ENCODE measurements at regions not wholly inside any gene's neighbourhood (a gene's known extent, or its start where the extent isn't known, plus 50 kb on each side); places are given as distances from the start of the nearest gene placed in this dataset.
A peak's percentile ranks its signal among the peaks of the same experiment; 100 is the strongest.

DNA sequence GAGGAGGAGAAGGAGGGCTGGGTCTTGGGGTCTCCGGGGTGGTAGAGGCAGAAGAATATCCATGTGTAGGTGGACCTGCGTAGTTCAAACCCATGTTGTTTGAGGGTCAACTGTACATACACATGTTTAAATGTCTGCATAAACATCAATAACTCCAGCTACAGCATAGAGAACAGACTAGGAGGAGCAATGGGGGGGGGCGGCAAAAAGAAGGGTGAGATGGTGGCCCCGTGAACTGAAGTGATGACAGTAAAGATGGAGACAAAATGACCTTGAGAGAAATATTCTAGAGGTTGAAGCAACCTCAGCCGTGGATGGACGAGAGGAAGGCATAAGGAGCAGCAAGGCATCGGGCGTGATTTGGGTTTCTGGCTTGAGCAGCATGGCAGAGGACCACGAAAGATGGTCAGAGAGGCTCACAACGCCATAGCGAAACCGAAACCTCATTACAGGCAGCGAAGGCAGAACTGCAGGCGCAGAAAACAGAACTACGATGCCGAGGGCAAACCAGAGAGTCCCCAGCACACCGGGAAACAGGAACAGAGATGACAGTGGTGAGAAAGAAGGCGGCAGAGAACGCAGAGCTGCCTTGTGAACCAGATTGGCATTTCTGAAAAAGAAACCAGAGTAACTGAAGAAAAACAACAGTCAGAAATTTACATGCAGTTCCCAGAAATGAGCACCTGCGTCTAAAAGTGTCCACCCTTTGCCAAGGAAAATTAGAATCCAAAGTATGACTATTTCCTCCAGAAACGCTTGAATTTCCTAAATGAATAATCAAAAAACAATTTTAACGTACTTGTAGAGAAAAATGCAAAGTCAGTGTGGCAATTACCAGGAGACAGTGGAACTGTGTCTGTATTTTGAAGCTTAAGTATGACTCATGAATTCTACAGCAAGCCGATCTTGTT lies 50.3 kb upstream of the ENPP6 start (continued):
- TF ChIP-seq NRF1 (conservative IDR thresholded peaks at IDR 0.05 in 1 of 2, IDR thresholded peaks at IDR 0.05 in 1 of 2) (peak; percentile 43 to 49; a peak in 3 of 4 replicates), TCFL5 (CRISPR knock-in tag; conservative IDR thresholded peaks at IDR 0.05) (no peak), YY1 (IDR thresholded peaks at IDR 0.05; ENCODE audit: borderline replicate concordance in 1 of 3, control insufficient read depth in 1 of 3, extremely low read depth in 1 of 3, insufficient read depth in 3 of 3, insufficient read length in 1 of 3, insufficient replicate concordance in 2 of 3, low read depth in 1 of 3, low read length in 2 of 3) (peak in 2 of 3 experiments; percentile 49 to 69), ZNF76 (CRISPR knock-in tag; IDR thresholded peaks at IDR 0.05; ENCODE audit: borderline replicate concordance) (no peak), ZNF75A (CRISPR knock-in tag; IDR thresholded peaks at IDR 0.05) (no peak)
- TF ChIP-seq, protein P1, sequence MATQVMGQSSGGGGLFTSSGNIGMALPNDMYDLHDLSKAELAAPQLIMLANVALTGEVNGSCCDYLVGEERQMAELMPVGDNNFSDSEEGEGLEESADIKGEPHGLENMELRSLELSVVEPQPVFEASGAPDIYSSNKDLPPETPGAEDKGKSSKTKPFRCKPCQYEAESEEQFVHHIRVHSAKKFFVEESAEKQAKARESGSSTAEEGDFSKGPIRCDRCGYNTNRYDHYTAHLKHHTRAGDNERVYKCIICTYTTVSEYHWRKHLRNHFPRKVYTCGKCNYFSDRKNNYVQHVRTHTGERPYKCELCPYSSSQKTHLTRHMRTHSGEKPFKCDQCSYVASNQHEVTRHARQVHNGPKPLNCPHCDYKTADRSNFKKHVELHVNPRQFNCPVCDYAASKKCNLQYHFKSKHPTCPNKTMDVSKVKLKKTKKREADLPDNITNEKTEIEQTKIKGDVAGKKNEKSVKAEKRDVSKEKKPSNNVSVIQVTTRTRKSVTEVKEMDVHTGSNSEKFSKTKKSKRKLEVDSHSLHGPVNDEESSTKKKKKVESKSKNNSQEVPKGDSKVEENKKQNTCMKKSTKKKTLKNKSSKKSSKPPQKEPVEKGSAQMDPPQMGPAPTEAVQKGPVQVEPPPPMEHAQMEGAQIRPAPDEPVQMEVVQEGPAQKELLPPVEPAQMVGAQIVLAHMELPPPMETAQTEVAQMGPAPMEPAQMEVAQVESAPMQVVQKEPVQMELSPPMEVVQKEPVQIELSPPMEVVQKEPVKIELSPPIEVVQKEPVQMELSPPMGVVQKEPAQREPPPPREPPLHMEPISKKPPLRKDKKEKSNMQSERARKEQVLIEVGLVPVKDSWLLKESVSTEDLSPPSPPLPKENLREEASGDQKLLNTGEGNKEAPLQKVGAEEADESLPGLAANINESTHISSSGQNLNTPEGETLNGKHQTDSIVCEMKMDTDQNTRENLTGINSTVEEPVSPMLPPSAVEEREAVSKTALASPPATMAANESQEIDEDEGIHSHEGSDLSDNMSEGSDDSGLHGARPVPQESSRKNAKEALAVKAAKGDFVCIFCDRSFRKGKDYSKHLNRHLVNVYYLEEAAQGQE (IDR thresholded peaks at IDR 0.05; ENCODE audit: borderline replicate concordance), result no peak
- TF ChIP-seq, protein P1 (CRISPR knock-in tag; IDR thresholded peaks at IDR 0.05; ENCODE audit: low read depth), result no peak
- TF ChIP-seq, protein P2, sequence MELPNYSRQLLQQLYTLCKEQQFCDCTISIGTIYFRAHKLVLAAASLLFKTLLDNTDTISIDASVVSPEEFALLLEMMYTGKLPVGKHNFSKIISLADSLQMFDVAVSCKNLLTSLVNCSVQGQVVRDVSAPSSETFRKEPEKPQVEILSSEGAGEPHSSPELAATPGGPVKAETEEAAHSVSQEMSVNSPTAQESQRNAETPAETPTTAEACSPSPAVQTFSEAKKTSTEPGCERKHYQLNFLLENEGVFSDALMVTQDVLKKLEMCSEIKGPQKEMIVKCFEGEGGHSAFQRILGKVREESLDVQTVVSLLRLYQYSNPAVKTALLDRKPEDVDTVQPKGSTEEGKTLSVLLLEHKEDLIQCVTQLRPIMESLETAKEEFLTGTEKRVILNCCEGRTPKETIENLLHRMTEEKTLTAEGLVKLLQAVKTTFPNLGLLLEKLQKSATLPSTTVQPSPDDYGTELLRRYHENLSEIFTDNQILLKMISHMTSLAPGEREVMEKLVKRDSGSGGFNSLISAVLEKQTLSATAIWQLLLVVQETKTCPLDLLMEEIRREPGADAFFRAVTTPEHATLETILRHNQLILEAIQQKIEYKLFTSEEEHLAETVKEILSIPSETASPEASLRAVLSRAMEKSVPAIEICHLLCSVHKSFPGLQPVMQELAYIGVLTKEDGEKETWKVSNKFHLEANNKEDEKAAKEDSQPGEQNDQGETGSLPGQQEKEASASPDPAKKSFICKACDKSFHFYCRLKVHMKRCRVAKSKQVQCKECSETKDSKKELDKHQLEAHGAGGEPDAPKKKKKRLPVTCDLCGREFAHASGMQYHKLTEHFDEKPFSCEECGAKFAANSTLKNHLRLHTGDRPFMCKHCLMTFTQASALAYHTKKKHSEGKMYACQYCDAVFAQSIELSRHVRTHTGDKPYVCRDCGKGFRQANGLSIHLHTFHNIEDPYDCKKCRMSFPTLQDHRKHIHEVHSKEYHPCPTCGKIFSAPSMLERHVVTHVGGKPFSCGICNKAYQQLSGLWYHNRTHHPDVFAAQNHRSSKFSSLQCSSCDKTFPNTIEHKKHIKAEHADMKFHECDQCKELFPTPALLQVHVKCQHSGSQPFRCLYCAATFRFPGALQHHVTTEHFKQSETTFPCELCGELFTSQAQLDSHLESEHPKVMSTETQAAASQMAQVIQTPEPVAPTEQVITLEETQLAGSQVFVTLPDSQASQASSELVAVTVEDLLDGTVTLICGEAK (IDR thresholded peaks at IDR 0.05), result peak; percentile 56; the same call in 1 of the 2 replicates
- TF ChIP-seq, protein P2 (CRISPR knock-in tag; IDR thresholded peaks at IDR 0.05), result no peak

Data from K562 (cell line).